T-helper 2 cell treated with Interferon-gamma antibody and Interleukin-4, amounts not matched to agents 100 ng/mL and 5 ng/mL, for 36 hours (primary cell): ENCODE measurements at regions not wholly inside any gene's neighbourhood (a gene's known extent, or its start where the extent isn't known, plus 50 kb on each side); places are given as distances from the start of the nearest gene placed in this dataset.

Experiments
- intact Hi-C: fragments of 100-400 bp; cut with micrococcal nuclease; formaldehyde crosslinking; loops from one replicate; pipeline ENCODE4 v1.15.1; 2023

GRCh38 chr4:59223292-59223941 lies 1976.7 kb upstream of the ADGRL3 start:
- intact Hi-C loops, result no loop called here

- intact Hi-C loops, result no loop called here
Measured at GRCh38 chr4:59238212-59238611, 1961.9 kb upstream of the ADGRL3 start.

- intact Hi-C loops, result no loop called here
Measured at GRCh38 chr4:59240011-59240410, 1960.1 kb upstream of the ADGRL3 start.

GRCh38 chr4:59243038-59243437 lies 1957.1 kb upstream of the ADGRL3 start:
- intact Hi-C loops, result no loop called here

GRCh38 chr4:59247032-59247431 lies 1953.1 kb upstream of the ADGRL3 start:
- intact Hi-C loops, result no loop called here

GRCh38 chr4:59248313-59248712 lies 1951.8 kb upstream of the ADGRL3 start:
- intact Hi-C loops, result no loop called here

GRCh38 chr4:59249110-59249509 lies 1951.0 kb upstream of the ADGRL3 start:
- intact Hi-C loops, result no loop called here

GRCh38 chr4:59258002-59258401 lies 1942.1 kb upstream of the ADGRL3 start:
- intact Hi-C loops, result no loop called here

GRCh38 chr4:59307609-59308008 lies 1892.5 kb upstream of the ADGRL3 start:
- intact Hi-C loops, result no loop called here

- intact Hi-C loops, result no loop called here
Measured at GRCh38 chr4:59314637-59315036, 1885.5 kb upstream of the ADGRL3 start.

- intact Hi-C loops, result no loop called here
Measured at GRCh38 chr4:59339631-59340030, 1860.5 kb upstream of the ADGRL3 start.

GRCh38 chr4:59341506-59341905 lies 1858.6 kb upstream of the ADGRL3 start:
- intact Hi-C loops, result no loop called here

GRCh38 chr4:59348949-59349348 lies 1851.2 kb upstream of the ADGRL3 start:
- intact Hi-C loops, result no loop called here

GRCh38 chr4:59369229-59369628 lies 1830.9 kb upstream of the ADGRL3 start:
- intact Hi-C loops, result no loop called here

- intact Hi-C loops, result no loop called here
Measured at GRCh38 chr4:59374416-59374815, 1825.7 kb upstream of the ADGRL3 start.

GRCh38 chr4:59380841-59381366 lies 1819.2 kb upstream of the ADGRL3 start:
- intact Hi-C loops, result no loop called here

GRCh38 chr4:59381591-59381990 lies 1818.5 kb upstream of the ADGRL3 start:
- intact Hi-C loops, result no loop called here

- intact Hi-C loops, result no loop called here
Measured at GRCh38 chr4:59387759-59388758, 1812.1 kb upstream of the ADGRL3 start.

GRCh38 chr4:59393780-59394179 lies 1806.3 kb upstream of the ADGRL3 start:
- intact Hi-C loops, result no loop called here

- intact Hi-C loops, result no loop called here
Measured at GRCh38 chr4:59400334-59400733, 1799.8 kb upstream of the ADGRL3 start.

- intact Hi-C loops, result no loop called here
Measured at GRCh38 chr4:59409647-59410046, 1790.5 kb upstream of the ADGRL3 start.

- intact Hi-C loops, result no loop called here
Measured at GRCh38 chr4:59412739-59413138, 1787.4 kb upstream of the ADGRL3 start.
